ENCODE measurements at regions not wholly inside any gene's neighbourhood (a gene's known extent, or its start where the extent isn't known, plus 50 kb on each side); places are given as distances from the start of the nearest gene placed in this dataset.

- TF ChIP-seq POLR2A (IDR thresholded peaks at IDR 0.05; ENCODE audit: low read length), result no peak
- no peak for TF ChIP-seq GATA1 (IDR thresholded peaks at IDR 0.05; ENCODE audit: low read depth, low read length)
Observed at GRCh38 chr7:121447243-121447910, 51.3 kb upstream of the FAM3C start.
